OCI-LY7 (cell line): ENCODE measurements at regions not wholly inside any gene's neighbourhood (a gene's known extent, or its start where the extent isn't known, plus 50 kb on each side); places are given as distances from the start of the nearest gene placed in this dataset.

ENCODE experiments used
- EZH2phosphoT487 ChIP-seq: fragments of 200-600 bp; sonication (generic); IDR thresholded peaks from 2 replicates; pipeline ENCODE4 v1.6.1; 2018; ENCODE audit warnings: low read depth, borderline replicate concordance, mild to moderate bottlenecking, mixed run types, antibody characterized with exemption, low read length, moderate library complexity, mixed read lengths
- TF ChIP-seq, protein P1 (sequence below): fragments of 200-600 bp; sonication (generic); conservative IDR thresholded peaks from 2 replicates; pipeline ENCODE4 v1.5.1; 2014; ENCODE audit warnings: mild to moderate bottlenecking, antibody characterized with exemption, low read length, moderate library complexity, mixed read lengths

DNA sequence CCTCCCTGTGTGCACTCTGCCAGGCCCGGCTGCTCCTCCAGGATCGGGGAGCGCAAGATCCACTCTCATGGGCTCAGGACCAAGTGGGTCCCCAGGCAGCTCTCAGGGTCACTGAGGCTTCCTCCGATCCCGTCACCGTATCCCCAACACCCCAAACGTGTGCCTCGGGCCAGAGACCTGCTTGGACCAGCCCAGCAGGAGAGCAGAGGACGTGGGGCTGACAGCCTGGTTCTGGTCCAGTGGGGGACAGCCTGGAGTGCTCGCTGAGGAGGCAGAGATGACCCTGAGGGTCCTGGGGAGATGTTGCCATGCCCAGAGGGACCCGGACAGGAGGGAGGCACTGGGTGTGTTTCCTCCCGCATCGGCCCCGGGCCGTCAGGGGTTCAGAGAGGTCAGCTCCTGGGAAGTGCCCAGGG is 1402.6 kb downstream of the BRD1 start:
- TF ChIP-seq, protein P1, sequence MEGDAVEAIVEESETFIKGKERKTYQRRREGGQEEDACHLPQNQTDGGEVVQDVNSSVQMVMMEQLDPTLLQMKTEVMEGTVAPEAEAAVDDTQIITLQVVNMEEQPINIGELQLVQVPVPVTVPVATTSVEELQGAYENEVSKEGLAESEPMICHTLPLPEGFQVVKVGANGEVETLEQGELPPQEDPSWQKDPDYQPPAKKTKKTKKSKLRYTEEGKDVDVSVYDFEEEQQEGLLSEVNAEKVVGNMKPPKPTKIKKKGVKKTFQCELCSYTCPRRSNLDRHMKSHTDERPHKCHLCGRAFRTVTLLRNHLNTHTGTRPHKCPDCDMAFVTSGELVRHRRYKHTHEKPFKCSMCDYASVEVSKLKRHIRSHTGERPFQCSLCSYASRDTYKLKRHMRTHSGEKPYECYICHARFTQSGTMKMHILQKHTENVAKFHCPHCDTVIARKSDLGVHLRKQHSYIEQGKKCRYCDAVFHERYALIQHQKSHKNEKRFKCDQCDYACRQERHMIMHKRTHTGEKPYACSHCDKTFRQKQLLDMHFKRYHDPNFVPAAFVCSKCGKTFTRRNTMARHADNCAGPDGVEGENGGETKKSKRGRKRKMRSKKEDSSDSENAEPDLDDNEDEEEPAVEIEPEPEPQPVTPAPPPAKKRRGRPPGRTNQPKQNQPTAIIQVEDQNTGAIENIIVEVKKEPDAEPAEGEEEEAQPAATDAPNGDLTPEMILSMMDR = no peak
- no peak for TF ChIP-seq EZH2phosphoT487
